Fibroblast of lung (primary cell): ENCODE measurements at regions not wholly inside any gene's neighbourhood (a gene's known extent, or its start where the extent isn't known, plus 50 kb on each side); places are given as distances from the start of the nearest gene placed in this dataset.

Experiments used
- DNase-seq, 2 donors: peaks; one replicate each; pipeline versions ENCODE4 v3.0.0 to v3.0.0-alpha.2; 2010; ENCODE audit warnings: low read depth in 2 of 2
- H2AFZ ChIP-seq: 2 replicates; pipeline ENCODE4 v1.5.1; 2012; ENCODE audit warnings: low read length, control low read depth, inconsistent platforms
- H3K27ac ChIP-seq: 2 replicates; pipeline ENCODE4 v1.5.1; 2011; ENCODE audit warnings: low read length, control low read depth; ENCODE audit not compliant: insufficient read depth
- H3K27me3 ChIP-seq: 2 replicates; pipeline ENCODE4 v1.5.1; 2011; ENCODE audit warnings: mild to moderate bottlenecking, low read length; ENCODE audit not compliant: control insufficient read depth, insufficient read depth
- H3K36me3 ChIP-seq: 2 replicates; pipeline ENCODE4 v1.5.1; 2011; ENCODE audit warnings: low read length; ENCODE audit not compliant: control insufficient read depth, insufficient read depth
- H3K4me1 ChIP-seq: 2 replicates; pipeline ENCODE4 v1.5.1; 2011; ENCODE audit warnings: low read length; ENCODE audit not compliant: control insufficient read depth, insufficient read depth; ENCODE audit errors: extremely low read depth
- H3K4me2 ChIP-seq: 2 replicates; pipeline ENCODE4 v1.5.1; 2011; ENCODE audit warnings: low read length, control low read depth; ENCODE audit not compliant: insufficient read depth; ENCODE audit errors: extremely low read depth
- H3K4me3 ChIP-seq, 4 experiments: fragments of 200-600 bp in 1 of 4; sonication (generic) in 1 of 4; replicated peaks in 1 of 4; 2 replicates each; pipeline ENCODE4 v1.5.1; 2011 to 2016; ENCODE audit warnings: low read length in 4 of 4, low read depth in 3 of 4, mild to moderate bottlenecking in 3 of 4, control low read depth in 2 of 4, inconsistent platforms in 1 of 4, mixed read lengths in 1 of 4; ENCODE audit not compliant: insufficient read depth in 1 of 4; ENCODE audit errors: control extremely low read depth in 1 of 4
- H3K79me2 ChIP-seq: 2 replicates; pipeline ENCODE4 v1.5.1; 2012; ENCODE audit warnings: mild to moderate bottlenecking, low read length, inconsistent platforms; ENCODE audit not compliant: control insufficient read depth, insufficient read depth
- H3K9ac ChIP-seq: 2 replicates; pipeline ENCODE4 v1.5.1; 2011; ENCODE audit warnings: mild to moderate bottlenecking, low read length, control low read depth; ENCODE audit not compliant: insufficient read depth
- H3K9me3 ChIP-seq: 2 replicates; pipeline ENCODE4 v1.5.1; 2012; ENCODE audit warnings: low read depth, low read length; ENCODE audit not compliant: control insufficient read depth, insufficient read depth
- H4K20me1 ChIP-seq: 2 replicates; pipeline ENCODE4 v1.5.1; 2011; ENCODE audit warnings: low read length; ENCODE audit not compliant: control insufficient read depth, insufficient read depth; ENCODE audit errors: extremely low read depth
- EZH2 ChIP-seq: IDR thresholded peaks from 2 replicates; pipeline ENCODE4 v1.5.1; 2012; ENCODE audit warnings: low read length, control low read depth, mild to moderate bottlenecking; ENCODE audit errors: missing control alignments
- TF ChIP-seq, protein P1 (sequence below), 2 donors: IDR thresholded peaks in 1 of 2; conservative IDR thresholded peaks in 1 of 2; 1 replicate in 1 of 2; 2 replicates in 1 of 2; pipeline ENCODE4 v1.5.1; 2011 to 2012; ENCODE audit warnings: low read length in 2 of 2, control low read depth in 1 of 2, inconsistent platforms in 1 of 2, low read depth in 1 of 2, mild to moderate bottlenecking in 1 of 2

DNA sequence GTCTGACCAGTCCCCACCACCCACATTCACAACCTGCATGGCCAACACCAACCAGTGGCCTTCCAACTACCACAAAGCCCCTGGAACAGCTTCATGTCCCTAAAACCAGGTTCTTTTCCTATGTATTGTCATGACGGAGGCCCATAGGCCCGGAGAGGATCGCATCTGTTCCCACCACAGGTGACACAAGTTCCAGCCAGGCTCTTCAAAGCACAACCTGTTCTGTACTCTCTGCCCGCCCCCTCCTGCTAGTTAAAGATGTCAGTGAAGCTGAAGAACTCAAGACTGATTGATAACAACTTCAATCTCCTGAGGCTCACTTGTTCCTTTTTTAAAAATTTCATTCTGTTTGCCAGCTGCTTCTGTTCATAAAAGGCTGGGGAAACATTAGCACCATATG is 121.1 kb upstream of the GUCY1A2 start:
- H3K9ac ChIP-seq, result no peak overlapping the region
- no peak overlapping the region for H3K27ac ChIP-seq
- no peak overlapping the region for H3K4me2 ChIP-seq
- no peaks in the 10 kb centered on the region for H3K27me3 ChIP-seq
- no peak overlapping the region for H2AFZ ChIP-seq
- no peaks in the 10 kb centered on the region for H3K9me3 ChIP-seq
- TF ChIP-seq EZH2, result no peak
- TF ChIP-seq, protein P1, sequence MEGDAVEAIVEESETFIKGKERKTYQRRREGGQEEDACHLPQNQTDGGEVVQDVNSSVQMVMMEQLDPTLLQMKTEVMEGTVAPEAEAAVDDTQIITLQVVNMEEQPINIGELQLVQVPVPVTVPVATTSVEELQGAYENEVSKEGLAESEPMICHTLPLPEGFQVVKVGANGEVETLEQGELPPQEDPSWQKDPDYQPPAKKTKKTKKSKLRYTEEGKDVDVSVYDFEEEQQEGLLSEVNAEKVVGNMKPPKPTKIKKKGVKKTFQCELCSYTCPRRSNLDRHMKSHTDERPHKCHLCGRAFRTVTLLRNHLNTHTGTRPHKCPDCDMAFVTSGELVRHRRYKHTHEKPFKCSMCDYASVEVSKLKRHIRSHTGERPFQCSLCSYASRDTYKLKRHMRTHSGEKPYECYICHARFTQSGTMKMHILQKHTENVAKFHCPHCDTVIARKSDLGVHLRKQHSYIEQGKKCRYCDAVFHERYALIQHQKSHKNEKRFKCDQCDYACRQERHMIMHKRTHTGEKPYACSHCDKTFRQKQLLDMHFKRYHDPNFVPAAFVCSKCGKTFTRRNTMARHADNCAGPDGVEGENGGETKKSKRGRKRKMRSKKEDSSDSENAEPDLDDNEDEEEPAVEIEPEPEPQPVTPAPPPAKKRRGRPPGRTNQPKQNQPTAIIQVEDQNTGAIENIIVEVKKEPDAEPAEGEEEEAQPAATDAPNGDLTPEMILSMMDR (conservative IDR thresholded peaks at IDR 0.05 in 1 of 2, IDR thresholded peaks at IDR 0.05 in 1 of 2; ENCODE audit: low read depth in 1 of 2, low read length in 2 of 2), result no peak
- H3K4me3 ChIP-seq, result no peak overlapping the region
- H3K4me1 ChIP-seq, result no peaks in the 10 kb centered on the region
- H3K36me3 ChIP-seq, result no peaks in the 10 kb centered on the region
- DNase-seq, result no peak
- no peaks in the 10 kb centered on the region for H4K20me1 ChIP-seq
- no peaks in the 10 kb centered on the region for H3K79me2 ChIP-seq

DNA sequence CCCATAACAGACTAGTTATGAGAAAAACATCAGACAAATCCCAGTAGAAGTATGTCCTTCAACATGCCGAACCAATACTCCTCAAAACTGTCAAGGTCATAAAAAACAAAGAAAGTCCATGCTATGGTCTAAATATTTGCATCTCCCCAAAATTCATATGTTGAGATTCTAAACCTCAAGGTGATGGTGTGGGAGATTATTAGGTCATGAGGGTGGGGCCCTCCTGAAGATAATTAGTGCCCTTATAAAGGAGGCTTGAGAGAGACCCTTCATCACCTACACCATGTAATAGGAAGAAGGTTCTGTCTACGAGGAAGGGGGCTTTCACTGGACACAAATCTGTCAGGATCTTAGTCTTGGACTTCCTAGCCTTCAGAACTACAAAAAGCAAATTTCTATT is 118.6 kb upstream of the GUCY1A2 start:
- H3K27me3 ChIP-seq, result no peaks in the 10 kb centered on the region
- no peaks in the 10 kb centered on the region for H3K79me2 ChIP-seq

DNA sequence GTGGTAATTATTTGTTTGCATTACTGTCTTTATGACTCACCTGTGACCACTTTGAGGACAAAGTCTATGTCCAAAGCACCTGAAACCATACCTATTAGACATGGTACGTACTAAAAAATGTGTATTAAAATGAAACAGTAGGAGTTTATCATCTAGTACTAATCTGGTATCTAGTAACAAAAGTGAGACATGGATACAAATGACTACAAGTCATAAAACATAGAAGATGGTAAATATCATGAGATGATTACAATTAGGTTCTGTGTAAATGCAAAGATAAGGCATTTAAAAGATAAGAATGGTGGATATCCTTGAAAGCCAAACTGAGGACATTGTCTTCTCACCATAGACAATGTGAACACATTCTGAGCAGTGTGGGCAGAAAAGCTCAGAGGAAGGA is 113.5 kb upstream of the GUCY1A2 start:
- no peak for DNase-seq

More for the DNA sequence above, 118.6 kb upstream of the GUCY1A2 start:
- no peaks in the 10 kb centered on the region for H3K36me3 ChIP-seq
- TF ChIP-seq, protein P1 (conservative IDR thresholded peaks at IDR 0.05 in 1 of 2, IDR thresholded peaks at IDR 0.05 in 1 of 2; ENCODE audit: low read depth in 1 of 2, low read length in 2 of 2), result no peak
- TF ChIP-seq EZH2, result no peak
- H2AFZ ChIP-seq, result no peak overlapping the region
- no peaks in the 10 kb centered on the region for H3K9me3 ChIP-seq
- H4K20me1 ChIP-seq, result no peaks in the 10 kb centered on the region
- H3K27ac ChIP-seq, result no peak overlapping the region
- no peak overlapping the region for H3K4me2 ChIP-seq
- no peaks in the 10 kb centered on the region for H3K4me1 ChIP-seq
- H3K4me3 ChIP-seq, result no peak overlapping the region
- no peak overlapping the region for H3K9ac ChIP-seq
- no peak for DNase-seq

More for the DNA sequence above, 113.5 kb upstream of the GUCY1A2 start:
- no peaks in the 10 kb centered on the region for H3K27me3 ChIP-seq
- TF ChIP-seq EZH2, result no peak
- TF ChIP-seq, protein P1 (conservative IDR thresholded peaks at IDR 0.05 in 1 of 2, IDR thresholded peaks at IDR 0.05 in 1 of 2; ENCODE audit: low read depth in 1 of 2, low read length in 2 of 2), result no peak
- H4K20me1 ChIP-seq, result no peaks in the 10 kb centered on the region
- no peak overlapping the region for H3K4me2 ChIP-seq
- no peak overlapping the region for H3K4me3 ChIP-seq
- no peak overlapping the region for H2AFZ ChIP-seq
- H3K9me3 ChIP-seq, result no peaks in the 10 kb centered on the region
- H3K79me2 ChIP-seq, result no peaks in the 10 kb centered on the region
- no peaks in the 10 kb centered on the region for H3K4me1 ChIP-seq
- H3K27ac ChIP-seq, result no peak overlapping the region
- no peaks in the 10 kb centered on the region for H3K36me3 ChIP-seq
- H3K9ac ChIP-seq, result no peak overlapping the region
